ENCODE measurements at regions not wholly inside any gene's neighbourhood (a gene's known extent, or its start where the extent isn't known, plus 50 kb on each side); places are given as distances from the start of the nearest gene placed in this dataset.

GRCh38 chr10:9227679-9228365, 1173.3 kb downstream of the GATA3 start:
- Histone ChIP-seq H3K9me3 (ENCODE audit: control insufficient read depth, insufficient read depth, low read length) (no peaks in the 10 kb centered on the region), H3K27me3 (ENCODE audit: control insufficient read depth, low read length) (no peaks in the 10 kb centered on the region), H3K4me3 (ENCODE audit: low read length) (no peak overlapping the region), H3F3A (ENCODE audit: control insufficient read depth, insufficient read depth) (no peaks in the 10 kb centered on the region), H3K9me2 (replicated peaks; ENCODE audit: control insufficient read depth, low read length) (no peaks in the 10 kb centered on the region), H3K4me1 (ENCODE audit: control insufficient read depth, low read length) (no peaks in the 10 kb centered on the region), H3K36me3 (ENCODE audit: control insufficient read depth, low read length) (no peaks in the 10 kb centered on the region), H3K27ac (ENCODE audit: low read depth, low read length) (no peak overlapping the region), H3K4me2 (ENCODE audit: low read length) (no peak overlapping the region), H3K79me2 (ENCODE audit: control insufficient read depth, low read length) (no peaks in the 10 kb centered on the region), H4K20me1 (ENCODE audit: control insufficient read depth, insufficient read depth, low read depth, low read length) (no peaks in the 10 kb centered on the region)
- no peak for TF ChIP-seq EZH2phosphoT487 (IDR thresholded peaks at IDR 0.05; ENCODE audit: borderline replicate concordance, low read length)

GRCh38 chr10:9228771-9229170, 1174.3 kb downstream of the GATA3 start:
- Histone ChIP-seq H4K20me1 (ENCODE audit: control insufficient read depth, insufficient read depth, low read depth, low read length) (no peaks in the 10 kb centered on the region), H3K36me3 (ENCODE audit: control insufficient read depth, low read length) (no peaks in the 10 kb centered on the region), H3K4me2 (ENCODE audit: low read length) (no peak overlapping the region), H3K4me3 (ENCODE audit: low read length) (no peak overlapping the region), H3K27ac (ENCODE audit: low read depth, low read length) (no peak overlapping the region), H3F3A (ENCODE audit: control insufficient read depth, insufficient read depth) (no peaks in the 10 kb centered on the region), H3K9me2 (replicated peaks; ENCODE audit: control insufficient read depth, low read length) (no peaks in the 10 kb centered on the region), H3K4me1 (ENCODE audit: control insufficient read depth, low read length) (no peaks in the 10 kb centered on the region), H3K27me3 (ENCODE audit: control insufficient read depth, low read length) (no peaks in the 10 kb centered on the region), H3K79me2 (ENCODE audit: control insufficient read depth, low read length) (no peaks in the 10 kb centered on the region), H3K9me3 (ENCODE audit: control insufficient read depth, insufficient read depth, low read length) (no peaks in the 10 kb centered on the region)
- TF ChIP-seq CTCF (IDR thresholded peaks at IDR 0.05; ENCODE audit: low read depth, low read length, poor library complexity, severe bottlenecking) (no peak), EZH2phosphoT487 (IDR thresholded peaks at IDR 0.05; ENCODE audit: borderline replicate concordance, low read length) (no peak)

GRCh38 chr10:9229702-9230244, 1175.3 kb downstream of the GATA3 start:
- no peaks in the 10 kb centered on the region for H3K27me3 ChIP-seq (ENCODE audit: control insufficient read depth, low read length)
- no peak for TF ChIP-seq EZH2phosphoT487 (IDR thresholded peaks at IDR 0.05; ENCODE audit: borderline replicate concordance, low read length)
- no peak for TF ChIP-seq CTCF (IDR thresholded peaks at IDR 0.05; ENCODE audit: low read depth, low read length, poor library complexity, severe bottlenecking)
- no peaks in the 10 kb centered on the region for H3K36me3 ChIP-seq (ENCODE audit: control insufficient read depth, low read length)
- no peak overlapping the region for H3K27ac ChIP-seq (ENCODE audit: low read depth, low read length)
- H3K4me1 ChIP-seq (ENCODE audit: control insufficient read depth, low read length), result no peaks in the 10 kb centered on the region
- no peaks in the 10 kb centered on the region for H3K9me3 ChIP-seq (ENCODE audit: control insufficient read depth, insufficient read depth, low read length)
- no peak overlapping the region for H3K4me2 ChIP-seq (ENCODE audit: low read length)
- no peaks in the 10 kb centered on the region for H4K20me1 ChIP-seq (ENCODE audit: control insufficient read depth, insufficient read depth, low read depth, low read length)
- H3F3A ChIP-seq (ENCODE audit: control insufficient read depth, insufficient read depth), result no peaks in the 10 kb centered on the region
- H3K79me2 ChIP-seq (ENCODE audit: control insufficient read depth, low read length), result no peaks in the 10 kb centered on the region
- no peaks in the 10 kb centered on the region for H3K9me2 ChIP-seq (replicated peaks; ENCODE audit: control insufficient read depth, low read length)
- H3K4me3 ChIP-seq (ENCODE audit: low read length), result no peak overlapping the region

- Histone ChIP-seq H3K9me3 (ENCODE audit: control insufficient read depth, insufficient read depth, low read length) (no peaks in the 10 kb centered on the region), H3K79me2 (ENCODE audit: control insufficient read depth, low read length) (no peaks in the 10 kb centered on the region), H3K9me2 (replicated peaks; ENCODE audit: control insufficient read depth, low read length) (no peaks in the 10 kb centered on the region), H3K4me3 (ENCODE audit: low read length) (no peak overlapping the region), H3K36me3 (ENCODE audit: control insufficient read depth, low read length) (no peaks in the 10 kb centered on the region), H3K4me2 (ENCODE audit: low read length) (no peak overlapping the region), H3F3A (ENCODE audit: control insufficient read depth, insufficient read depth) (no peaks in the 10 kb centered on the region), H3K4me1 (ENCODE audit: control insufficient read depth, low read length) (no peaks in the 10 kb centered on the region), H3K27ac (ENCODE audit: low read depth, low read length) (no peak overlapping the region), H3K27me3 (ENCODE audit: control insufficient read depth, low read length) (no peaks in the 10 kb centered on the region), H4K20me1 (ENCODE audit: control insufficient read depth, insufficient read depth, low read depth, low read length) (no peaks in the 10 kb centered on the region)
- TF ChIP-seq CTCF (IDR thresholded peaks at IDR 0.05; ENCODE audit: low read depth, low read length, poor library complexity, severe bottlenecking), result no peak
Observed at GRCh38 chr10:9230625-9231024, 1176.1 kb downstream of the GATA3 start.

Measured in DOHH2 (cell line).